ENCODE measurements at regions not wholly inside any gene's neighbourhood (a gene's known extent, or its start where the extent isn't known, plus 50 kb on each side); places are given as distances from the start of the nearest gene placed in this dataset.
"Not testable (repeated sequence)": the region's sequence is repeated elsewhere in the genome, so short reads cannot be mapped to it uniquely, and the experiment has no call there.

GRCh38 chr2:49298693-49299092 is 144.4 kb upstream of the FSHR start:
- TF ChIP-seq POLR2A, CTCF (IDR thresholded peaks at IDR 0.05): not testable (repeated sequence)

All from ovary (tissue), 3 donors.